ENCODE measurements at regions not wholly inside any gene's neighbourhood (a gene's known extent, or its start where the extent isn't known, plus 50 kb on each side); places are given as distances from the start of the nearest gene placed in this dataset.

GRCh38 chr5:122629121-122629677 is 145.7 kb upstream of the SNX2 start:
- TF ChIP-seq SRF (IDR thresholded peaks at IDR 0.05; ENCODE audit: low read depth): no peak
- no peak for TF ChIP-seq MAX (IDR thresholded peaks at IDR 0.05)
- TF ChIP-seq ZNF274 (IDR thresholded peaks at IDR 0.05; ENCODE audit: low read depth, low read length): no peak
- no peak for TF ChIP-seq FOSL1 (IDR thresholded peaks at IDR 0.05; ENCODE audit: low read depth)
- no peak for TF ChIP-seq TCF7L2 (IDR thresholded peaks at IDR 0.05; ENCODE audit: borderline replicate concordance, extremely low read depth, insufficient read depth, insufficient read length)
- no peak for TF ChIP-seq SIN3A (IDR thresholded peaks at IDR 0.05; ENCODE audit: low read depth)
- TF ChIP-seq CEBPB (IDR thresholded peaks at IDR 0.05; ENCODE audit: low read depth): no peak
- no peak for TF ChIP-seq POLR2AphosphoS5 (IDR thresholded peaks at IDR 0.05; ENCODE audit: low read depth, low read length)
- TF ChIP-seq ZFX (IDR thresholded peaks at IDR 0.05): no peak
- no peak for TF ChIP-seq EZH2 (IDR thresholded peaks at IDR 0.05)
- TF ChIP-seq YY1 (IDR thresholded peaks at IDR 0.05; ENCODE audit: extremely low read depth, insufficient replicate concordance, low read depth, low read length): no peak
- TF ChIP-seq ELF1 (IDR thresholded peaks at IDR 0.05; ENCODE audit: borderline replicate concordance, low read depth): no peak
- TF ChIP-seq EZH2phosphoT487 (IDR thresholded peaks at IDR 0.05; ENCODE audit: borderline replicate concordance): no peak
- no peak for TF ChIP-seq POLR2A (IDR thresholded peaks at IDR 0.05; ENCODE audit: borderline replicate concordance, extremely low read depth, insufficient read depth, insufficient read length)
- TF ChIP-seq CTCF (IDR thresholded peaks at IDR 0.05 in 2 of 3, conservative IDR thresholded peaks at IDR 0.05 in 1 of 3; ENCODE audit: borderline replicate concordance in 1 of 3, insufficient read depth in 1 of 3, low read depth in 2 of 3, low read length in 2 of 3): no peak
- TF ChIP-seq, protein P1, sequence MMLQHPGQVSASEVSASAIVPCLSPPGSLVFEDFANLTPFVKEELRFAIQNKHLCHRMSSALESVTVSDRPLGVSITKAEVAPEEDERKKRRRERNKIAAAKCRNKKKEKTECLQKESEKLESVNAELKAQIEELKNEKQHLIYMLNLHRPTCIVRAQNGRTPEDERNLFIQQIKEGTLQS (IDR thresholded peaks at IDR 0.05): no peak
- Histone ChIP-seq H3K9ac (ENCODE audit: low read length) (no peak overlapping the region), H3K79me2 (ENCODE audit: insufficient read depth, low read length) (no peaks in the 10 kb centered on the region), H3K4me3 (replicated peaks in 1 of 2; ENCODE audit: low read depth in 1 of 2, low read length in 2 of 2) (no peak overlapping the region), H3K27me3 (ENCODE audit: insufficient read depth, low read length) (no peaks in the 10 kb centered on the region), H3K4me1 (ENCODE audit: control insufficient read depth in 1 of 2, insufficient read depth in 2 of 2, low read length in 2 of 2) (no peaks in the 10 kb centered on the region), H3K27ac (ENCODE audit: low read depth, low read length) (no peak overlapping the region), H2AFZ (ENCODE audit: low read depth, low read length, poor library complexity, severe bottlenecking) (no peak overlapping the region), H4K20me1 (ENCODE audit: insufficient read depth) (no peaks in the 10 kb centered on the region), H3K36me3 (ENCODE audit: control insufficient read depth in 1 of 2, insufficient read depth in 2 of 2, low read length in 2 of 2) (no peaks in the 10 kb centered on the region), H3K9me2 (ENCODE audit: insufficient read depth) (no peaks in the 10 kb centered on the region), H3K9me3 (ENCODE audit: control insufficient read depth in 1 of 2, insufficient read depth in 1 of 2, low read depth in 1 of 2, low read length in 2 of 2) (no peaks in the 10 kb centered on the region), H3K4me2 (ENCODE audit: low read length) (no peak overlapping the region)
- no TSS peak for BruUV-seq (replicated peaks)
- ATAC-seq (no peak), DNase-seq (ENCODE audit: low read depth, low spot score) (no peak)
- intact Hi-C loops (cut with micrococcal nuclease): no loop called here
- POLR2A ChIA-PET: no interaction called here
- RAD21 ChIA-PET (ENCODE audit: low non-redundant PET in 1 of 2, low total read pairs in 2 of 2, uncharacterized antibody in 2 of 2, unreplicated experiment in 2 of 2): no interaction called here
- CTCF ChIA-PET: no interaction called here
